Activated CD8-positive, alpha-beta T cell treated with anti-CD3 and anti-CD28 coated beads for 36 hours (primary cell): ENCODE measurements at regions not wholly inside any gene's neighbourhood (a gene's known extent, or its start where the extent isn't known, plus 50 kb on each side); places are given as distances from the start of the nearest gene placed in this dataset.
"Not testable (repeated sequence)": the region's sequence is repeated elsewhere in the genome, so short reads cannot be mapped to it uniquely, and the experiment has no call there.

Source experiments
- ATAC-seq: fragments of 200-7000 bp; cut with Tn5 transposase; one replicate; pipeline ENCODE4 v1.10.0; 2021; ENCODE audit warnings: mild to moderate bottlenecking, moderate library complexity
- CTCF ChIA-PET: fragments of 350-600 bp; sonication (Branson Sonifier 250); formaldehyde crosslinking; loops from one replicate; lab custom pipeline; 2021; ENCODE audit warnings: antibody characterized with exemption; lab: Charles Lee
- POLR2A ChIA-PET: fragments of 350-600 bp; sonication (Branson Sonifier 250); formaldehyde crosslinking; loops from one replicate; lab custom pipeline; 2021; ENCODE audit warnings: antibody characterized with exemption; lab: Charles Lee
- DNase-seq: peaks from one replicate; pipeline ENCODE4 v3.0.0-alpha.2; 2020
- H3K27ac Mint-ChIP-seq: one replicate; pipeline ENCODE4 v1.8.0; 2021; ENCODE audit warnings: mild to moderate bottlenecking, mixed read lengths
- H3K27me3 Mint-ChIP-seq: one replicate; pipeline ENCODE4 v1.8.0; 2021; ENCODE audit warnings: mixed read lengths
- H3K36me3 Mint-ChIP-seq: one replicate; pipeline ENCODE4 v1.8.0; 2021; ENCODE audit warnings: low read depth, mixed read lengths
- H3K4me1 Mint-ChIP-seq: one replicate; pipeline ENCODE4 v1.8.0; 2021; ENCODE audit warnings: low read depth, mixed read lengths
- H3K4me3 Mint-ChIP-seq: one replicate; pipeline ENCODE4 v1.8.0; 2021; ENCODE audit warnings: mild to moderate bottlenecking, moderate library complexity, mixed read lengths
- H3K9me3 Mint-ChIP-seq: one replicate; pipeline ENCODE4 v1.8.0; 2021; ENCODE audit warnings: mixed read lengths
- intact Hi-C: fragments of 100-400 bp; cut with micrococcal nuclease; formaldehyde crosslinking; loops from one replicate; pipeline ENCODE4 v1.10.0; 2022
- TF ChIP-seq, protein P1 (sequence below): fragments of 200-600 bp; IDR thresholded peaks from one replicate; pipeline ENCODE4 v1.8.0; 2022; ENCODE audit warnings: antibody characterized with exemption, mild to moderate bottlenecking

DNA sequence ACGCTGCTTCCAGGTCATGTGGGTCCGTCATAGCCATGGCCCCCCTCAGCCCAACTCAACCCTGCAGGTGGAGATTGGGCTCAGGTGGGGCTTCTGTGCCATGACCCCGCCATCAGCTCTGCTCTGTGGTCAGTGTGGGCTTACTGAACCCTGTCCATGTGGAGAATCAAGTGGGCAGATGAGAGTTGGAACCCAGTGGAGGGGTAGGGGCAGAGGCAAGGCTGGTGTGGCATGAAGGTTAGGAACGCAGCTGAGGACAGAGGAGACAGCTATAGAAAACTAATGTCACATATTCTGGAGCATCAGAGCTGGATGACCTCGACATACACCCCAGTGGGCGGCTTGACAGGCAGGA is 355.9 kb downstream of the PTPRU start:
- no peak overlapping the region for H3K4me3 Mint-ChIP-seq
- no peaks in the 10 kb centered on the region for H3K4me1 Mint-ChIP-seq
- DNase-seq (no peak), ATAC-seq (no peak)
- intact Hi-C loops: no loop called here
- peaks cover 3% of the 10 kb centered on the region for H3K27me3 Mint-ChIP-seq
- ChIA-PET CTCF (interaction anchor here (1.0 kb wide), 1 partner anchor 16 kb away, joined by 3 read pairs; no protein-coding TSS in a partner anchor), POLR2A (interaction anchor here (0.6 kb wide), 1 partner anchor 235 kb away, joined by 3 read pairs; no protein-coding TSS in a partner anchor)
- TF ChIP-seq, protein P1, sequence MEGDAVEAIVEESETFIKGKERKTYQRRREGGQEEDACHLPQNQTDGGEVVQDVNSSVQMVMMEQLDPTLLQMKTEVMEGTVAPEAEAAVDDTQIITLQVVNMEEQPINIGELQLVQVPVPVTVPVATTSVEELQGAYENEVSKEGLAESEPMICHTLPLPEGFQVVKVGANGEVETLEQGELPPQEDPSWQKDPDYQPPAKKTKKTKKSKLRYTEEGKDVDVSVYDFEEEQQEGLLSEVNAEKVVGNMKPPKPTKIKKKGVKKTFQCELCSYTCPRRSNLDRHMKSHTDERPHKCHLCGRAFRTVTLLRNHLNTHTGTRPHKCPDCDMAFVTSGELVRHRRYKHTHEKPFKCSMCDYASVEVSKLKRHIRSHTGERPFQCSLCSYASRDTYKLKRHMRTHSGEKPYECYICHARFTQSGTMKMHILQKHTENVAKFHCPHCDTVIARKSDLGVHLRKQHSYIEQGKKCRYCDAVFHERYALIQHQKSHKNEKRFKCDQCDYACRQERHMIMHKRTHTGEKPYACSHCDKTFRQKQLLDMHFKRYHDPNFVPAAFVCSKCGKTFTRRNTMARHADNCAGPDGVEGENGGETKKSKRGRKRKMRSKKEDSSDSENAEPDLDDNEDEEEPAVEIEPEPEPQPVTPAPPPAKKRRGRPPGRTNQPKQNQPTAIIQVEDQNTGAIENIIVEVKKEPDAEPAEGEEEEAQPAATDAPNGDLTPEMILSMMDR: no peak
- H3K9me3 Mint-ChIP-seq: no peaks in the 10 kb centered on the region
- no peak overlapping the region for H3K27ac Mint-ChIP-seq
- no peaks in the 10 kb centered on the region for H3K36me3 Mint-ChIP-seq

DNA sequence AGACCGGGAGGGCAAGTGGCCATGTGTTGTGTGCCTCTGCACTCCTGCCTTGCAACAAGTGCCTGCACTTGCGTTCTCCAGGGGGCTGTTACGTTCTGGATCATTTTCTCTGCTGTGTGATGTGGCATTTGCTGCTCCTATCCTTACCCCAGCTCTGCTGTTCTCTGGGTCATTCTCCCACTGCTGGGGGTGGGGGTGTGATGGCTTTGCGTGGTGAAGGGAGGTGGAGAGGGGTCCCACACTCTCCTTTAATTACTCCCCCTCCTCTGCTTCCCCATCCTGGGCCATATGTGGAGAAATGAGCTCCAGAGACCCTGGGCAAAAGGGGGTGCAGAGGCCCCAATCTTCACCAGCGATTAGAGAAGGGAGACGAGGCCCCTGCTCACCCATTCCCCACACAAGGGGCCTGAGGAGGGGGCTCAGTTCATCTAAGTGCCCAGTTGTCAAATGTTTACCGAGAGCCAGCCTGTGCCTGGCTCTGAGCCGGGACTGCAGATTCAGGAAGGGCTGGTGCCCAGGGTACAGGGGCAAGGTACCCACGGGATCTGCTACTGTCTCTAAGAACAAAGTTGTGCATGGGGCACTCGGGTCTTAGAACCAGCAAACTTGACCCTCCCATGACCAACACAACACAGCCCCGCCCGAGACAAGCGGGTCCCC is 355.4 kb downstream of the PTPRU start:
- POLR2A ChIA-PET: interaction anchor here (0.6 kb wide), 1 partner anchor 236 kb away, joined by 3 read pairs; no protein-coding TSS in a partner anchor
- Mint-ChIP-seq H3K27ac (no peak overlapping the region), H3K9me3 (no peaks in the 10 kb centered on the region), H3K36me3 (no peaks in the 10 kb centered on the region), H3K27me3 (peaks cover 3% of the 10 kb centered on the region), H3K4me1 (no peaks in the 10 kb centered on the region), H3K4me3 (no peak overlapping the region)
- DNase-seq: no peak
- CTCF ChIA-PET: interaction anchor here (1.0 kb wide), 1 partner anchor 16 kb away, joined by 3 read pairs; no protein-coding TSS in a partner anchor
- no peak for ATAC-seq
- TF ChIP-seq, protein P1: no peak
- intact Hi-C loops: no loop called here

DNA sequence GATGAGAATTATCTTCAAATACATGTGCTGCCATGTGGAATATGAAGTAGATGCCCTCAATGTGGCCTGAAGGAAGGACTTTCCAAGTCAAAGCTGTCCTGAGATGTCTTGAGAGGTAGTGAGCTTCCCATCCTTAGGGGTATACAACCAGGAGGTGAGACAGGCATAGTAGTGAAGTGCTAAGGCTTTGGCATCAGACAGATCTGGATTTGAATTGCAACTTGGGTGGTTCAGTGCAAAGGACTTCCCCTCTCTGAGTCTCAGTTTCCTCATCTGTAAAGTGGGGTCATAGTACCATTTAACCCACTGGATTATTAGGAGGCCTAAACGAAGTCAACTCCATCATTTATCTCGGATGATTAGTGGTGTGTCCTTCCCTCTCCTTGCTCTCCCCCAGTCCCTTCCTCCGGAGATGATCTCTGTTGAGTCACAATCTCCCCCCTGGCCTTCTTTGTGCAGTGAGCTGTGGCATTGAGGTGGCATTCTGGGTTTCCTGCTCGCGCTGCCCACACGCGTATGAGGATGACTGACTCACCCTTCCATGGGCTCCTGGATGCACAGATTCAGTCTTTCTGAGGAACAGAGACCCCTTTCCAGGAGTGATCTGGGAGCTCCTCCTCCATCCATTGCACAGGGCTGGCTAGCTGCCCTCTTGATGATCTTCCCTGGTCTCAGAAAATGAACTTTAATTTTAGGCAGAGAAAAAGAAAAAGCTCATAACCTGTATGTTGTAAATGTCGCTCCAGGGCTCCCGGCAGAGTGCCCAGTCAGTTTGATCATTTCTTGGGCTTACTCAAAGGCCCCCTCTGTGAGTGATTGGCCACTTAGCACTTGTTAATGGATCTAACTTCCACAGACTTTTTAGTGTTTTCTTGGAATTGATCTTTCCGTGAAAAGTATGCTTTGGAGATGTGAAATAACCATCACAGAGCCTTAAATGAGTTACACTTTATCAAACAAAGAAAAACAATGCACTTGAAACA is 354.6 kb downstream of the PTPRU start:
- intact Hi-C loops: no loop called here
- TF ChIP-seq, protein P1: no peak
- ChIA-PET CTCF (no interaction called here), POLR2A (no interaction called here)
- Mint-ChIP-seq H3K27ac (no peak overlapping the region), H3K27me3 (peaks cover 3% of the 10 kb centered on the region), H3K4me1 (no peaks in the 10 kb centered on the region), H3K4me3 (no peak overlapping the region), H3K36me3 (no peaks in the 10 kb centered on the region), H3K9me3 (no peaks in the 10 kb centered on the region)
- ATAC-seq: no peak
- no peak for DNase-seq

DNA sequence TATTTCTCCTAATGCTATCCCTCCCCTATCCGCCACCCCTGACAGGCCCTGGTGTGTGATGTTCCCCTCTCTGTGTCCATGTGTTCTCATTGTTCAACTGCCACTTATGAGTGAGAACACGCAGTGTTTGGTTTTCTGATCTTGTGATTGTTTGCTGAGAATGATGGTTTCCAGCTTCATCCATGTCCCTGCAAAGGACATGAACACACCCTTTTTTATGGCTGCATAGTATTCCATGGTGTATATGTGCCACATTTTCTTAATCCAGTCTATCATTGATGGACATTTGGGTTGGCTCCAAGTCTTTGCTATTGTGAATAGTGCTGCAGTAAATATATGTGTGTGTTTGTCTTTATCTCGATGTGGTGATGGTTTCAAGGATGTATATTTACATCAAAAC is 353.4 kb downstream of the PTPRU start:
- H3K4me1 Mint-ChIP-seq, H3K36me3 Mint-ChIP-seq, H3K27me3 Mint-ChIP-seq, intact Hi-C loops, CTCF ChIA-PET, H3K9me3 Mint-ChIP-seq, H3K4me3 Mint-ChIP-seq, POLR2A ChIA-PET, DNase-seq, H3K27ac Mint-ChIP-seq, ATAC-seq: not testable (repeated sequence)

DNA sequence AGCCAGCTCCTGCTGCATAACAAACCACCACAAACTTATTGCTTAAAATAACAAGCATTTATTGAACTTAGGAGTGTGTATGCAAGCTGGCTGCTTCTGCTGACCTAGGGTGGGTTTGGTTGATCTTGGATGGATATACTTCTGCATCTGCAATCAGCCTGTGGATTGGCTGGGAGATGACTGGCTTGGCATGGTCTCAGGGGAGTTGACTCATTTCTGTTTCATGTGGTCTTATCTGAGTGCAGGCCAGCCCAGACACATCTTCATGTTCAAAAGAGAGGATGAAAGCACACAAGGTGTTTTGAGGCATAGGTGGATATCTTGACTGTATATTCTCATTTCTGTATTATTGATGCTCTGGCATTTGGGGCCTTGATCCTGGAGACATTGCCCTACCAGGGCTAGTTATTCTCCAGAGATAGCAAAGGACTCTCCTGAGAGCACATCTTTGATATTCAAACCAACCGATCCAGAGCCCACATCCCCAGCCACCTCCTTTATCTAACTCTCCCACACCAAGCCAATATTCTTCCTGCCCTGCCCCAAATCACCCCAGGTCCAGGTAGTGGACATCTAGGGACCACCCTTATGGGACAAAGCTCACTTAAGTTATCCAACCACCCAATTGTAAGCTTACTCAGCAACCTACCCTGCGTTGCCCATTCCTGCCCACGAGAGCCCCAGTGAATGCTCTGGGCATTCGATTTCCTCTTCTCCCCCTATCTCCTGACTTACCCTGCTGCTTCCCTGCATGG is 350.8 kb downstream of the PTPRU start:
- Mint-ChIP-seq H3K36me3 (no peaks in the 10 kb centered on the region), H3K4me3 (no peak overlapping the region), H3K9me3 (no peaks in the 10 kb centered on the region), H3K4me1 (no peaks in the 10 kb centered on the region), H3K27me3 (peaks cover 3% of the 10 kb centered on the region), H3K27ac (no peak overlapping the region)
- CTCF ChIA-PET: no interaction called here
- DNase-seq: no peak
- no peak for ATAC-seq
- intact Hi-C loops: no loop called here
- TF ChIP-seq, protein P1: no peak
- POLR2A ChIA-PET: no interaction called here
